Heart right ventricle (tissue), 16 donors: ENCODE measurements at regions not wholly inside any gene's neighbourhood (a gene's known extent, or its start where the extent isn't known, plus 50 kb on each side); places are given as distances from the start of the nearest gene placed in this dataset.
"Not testable (repeated sequence)": the region's sequence is repeated elsewhere in the genome, so short reads cannot be mapped to it uniquely, and the experiment has no call there.

Source experiments
- ATAC-seq, 8 donors: fragments of 200-7000 bp; cut with Tn5 transposase; one replicate each; pipeline ENCODE4 v1.9.1; 2020; ENCODE audit warnings: mild to moderate bottlenecking in 8 of 8, moderate library complexity in 8 of 8, moderate number of reproducible peaks in 1 of 8
- DNase-seq, 2 donors: peaks; one replicate each; pipeline ENCODE4 v3.0.0-alpha.2; 2020
- H3K27ac ChIP-seq, 10 donors: fragments of 200-600 bp; sonication (generic) in 2 of 10; one replicate each; pipeline versions ENCODE4 v1.5.0 to v1.8.0; 2020 to 2022; ENCODE audit warnings: mild to moderate bottlenecking in 3 of 10
- H3K27me3 ChIP-seq, 7 donors: fragments of 200-600 bp; one replicate each; pipeline ENCODE4 v1.8.0; 2021 to 2022; ENCODE audit warnings: mild to moderate bottlenecking in 2 of 7
- H3K36me3 ChIP-seq, 9 donors: fragments of 200-600 bp; sonication (generic) in 1 of 9; one replicate each; pipeline versions ENCODE4 v1.5.0 to v1.8.0; 2020 to 2022; ENCODE audit warnings: mild to moderate bottlenecking in 2 of 9
- H3K4me1 ChIP-seq, 9 donors: fragments of 200-600 bp; sonication (generic) in 1 of 9; one replicate each; pipeline versions ENCODE4 v1.5.0 to v1.8.0; 2020 to 2022; ENCODE audit warnings: mild to moderate bottlenecking in 4 of 9
- H3K4me3 ChIP-seq, 10 donors: fragments of 200-600 bp; sonication (generic) in 2 of 10; one replicate each; pipeline versions ENCODE4 v1.5.0 to v1.8.0; 2020 to 2022; ENCODE audit warnings: mild to moderate bottlenecking in 7 of 10, moderate library complexity in 2 of 10
- H3K9me3 ChIP-seq, 11 donors: fragments of 200-600 bp in 10 of 11; sonication (generic) in 2 of 11; one replicate each; pipeline versions ENCODE4 v1.5.0 to v1.8.0; 2013 to 2022; ENCODE audit warnings: mild to moderate bottlenecking in 2 of 11, control low read depth in 1 of 11, moderate library complexity in 1 of 11
- CTCF ChIP-seq, 9 donors: fragments of 200-600 bp; sonication (generic) in 2 of 9; IDR thresholded peaks; one replicate each; pipeline versions ENCODE4 v1.5.0 to v1.8.0; 2021 to 2022; ENCODE audit warnings: antibody characterized with exemption in 9 of 9, mild to moderate bottlenecking in 5 of 9, moderate library complexity in 1 of 9
- WGBS, 2 donors: extraction: QIAGEN DNeasy Blood & Tissue Kit; methylation state at CpG; one replicate each; pipeline ENCODE4 v1.1.7; 2013; ENCODE audit warnings: inconsistent platforms in 1 of 2; 5-methylcytosine and 5-hydroxymethylcytosine counted together
- intact Hi-C, 10 donors: fragments of 100-400 bp; cut with DNase I; formaldehyde crosslinking; loops; one replicate each; pipeline versions ENCODE4 v1.11.1 to v1.14.2; 2022
- donor health status: Arrhythmogenic right ventricular cardiomyopathy.
- donor health status: ischemic (EF 13 %, LVEDD 7.1; RV severe dilation, severe dysfunction).
- donor health status: healthy with polysubstance abuse.
- donor health status: DM: no; HTN: yes; CAD: no.
- donor health status: DM: no; HTN: no; CAD: no.
- donor health status: ischemic (EF 25% LVEDD 6.9; RV normal size, moderate dysfunction).
- donor health status: ischemic (EF 25% LVEDD 5.7; RV mildly dilated, moderate dysfunction).
- donor health status: healthy.
- donor health status: DM: yes; HTN: yes; CAD: no.
- donor health status: Ischemic cardiomyopathy.
- donor health status: ischemic (EF 35%, LVEDD 5.7; RV mildly dilated, moderate dysfunction).
- donor health status: nonischemic (EF 11% LVEDD 7.7; RV severe dilation, severe dysfunction).
- donor health status: DM: yes; HTN: yes; CAD: no.
- donor health status: PGD.
- donor health status: ischemic (EF 29% LVEDD 5.4; RV normal size, mild dysfunction).
- donor health status: nonischemic (EF 23%, LVEDD 6.1; RV moderate dilation, normal function).

GRCh38 chr7:12016439-12016838 lies 184.4 kb upstream of the THSD7A start:
- no peak for ATAC-seq
- Histone ChIP-seq H3K4me3 (no peak overlapping the region), H3K27ac (no peak overlapping the region), H3K27me3 (no peaks in the 10 kb centered on the region), H3K4me1 (no peaks in the 10 kb centered on the region), H3K9me3 (no peaks in the 10 kb centered on the region), H3K36me3 (no peaks in the 10 kb centered on the region)
- 77 to 79% methylated on average over 1 of the region's 1 CpG for WGBS, 2 donors
- intact Hi-C loops = loop anchor here in 1 of 10 donors (2.0 kb wide), 1 partner anchor 30 kb away; no protein-coding TSS in a partner anchor
- no peak for DNase-seq
- TF ChIP-seq CTCF (IDR thresholded peaks at IDR 0.05) = no peak

GRCh38 chr7:12017046-12017445 lies 185.0 kb upstream of the THSD7A start:
- intact Hi-C loops = loop anchor here in 1 of 10 donors (2.0 kb wide), 1 partner anchor 30 kb away; no protein-coding TSS in a partner anchor
- DNase-seq (no peak), ATAC-seq (no peak)
- H3K9me3 ChIP-seq = no peaks in the 10 kb centered on the region
- no peaks in the 10 kb centered on the region for H3K27me3 ChIP-seq
- no peaks in the 10 kb centered on the region for H3K4me1 ChIP-seq
- no peak for TF ChIP-seq CTCF (IDR thresholded peaks at IDR 0.05)
- H3K4me3 ChIP-seq = no peak overlapping the region
- H3K36me3 ChIP-seq = no peaks in the 10 kb centered on the region
- WGBS, 2 donors = 60 to 81% methylated on average over 1 of the region's 1 CpG
- no peak overlapping the region for H3K27ac ChIP-seq

GRCh38 chr7:12022011-12022410 lies 189.1 kb upstream of the TMEM106B start:
- ATAC-seq = not testable (repeated sequence)

GRCh38 chr7:12025246-12025645 lies 185.8 kb upstream of the TMEM106B start:
- H3K4me3 ChIP-seq = no peak overlapping the region
- intact Hi-C loops = no loop called here
- no peak overlapping the region for H3K27ac ChIP-seq
- no peaks in the 10 kb centered on the region for H3K4me1 ChIP-seq
- WGBS, 2 donors = 51 to 75% methylated on average over 1 of the region's 1 CpG
- no peaks in the 10 kb centered on the region for H3K27me3 ChIP-seq
- DNase-seq (no peak), ATAC-seq (no peak)
- H3K36me3 ChIP-seq = no peaks in the 10 kb centered on the region
- TF ChIP-seq CTCF (IDR thresholded peaks at IDR 0.05) = no peak
- H3K9me3 ChIP-seq = peaks cover 0 to 12% (median 0%) of the 10 kb centered on the region in 11 donors

More at GRCh38 chr7:12022011-12022410, 189.1 kb upstream of the TMEM106B start:
- H3K9me3 ChIP-seq = peaks cover 0 to 12% (median 0%) of the 10 kb centered on the region in 11 donors
- H3K27ac ChIP-seq, H3K4me3 ChIP-seq, H3K36me3 ChIP-seq, intact Hi-C loops, H3K27me3 ChIP-seq, H3K4me1 ChIP-seq, DNase-seq: not testable (repeated sequence)
- 60 to 62% methylated on average over 1 of the region's 1 CpG for WGBS, 2 donors

- ATAC-seq = no peak
- Histone ChIP-seq H3K36me3 (no peaks in the 10 kb centered on the region), H3K9me3 (peaks cover 0 to 12% (median 0%) of the 10 kb centered on the region in 11 donors), H3K4me1 (no peaks in the 10 kb centered on the region), H3K27ac (no peak overlapping the region), H3K4me3 (no peak overlapping the region), H3K27me3 (no peaks in the 10 kb centered on the region)
- WGBS, 2 donors = 83 to 94% methylated on average over 1 of the region's 1 CpG
- TF ChIP-seq CTCF (IDR thresholded peaks at IDR 0.05) = no peak
- DNase-seq = no peak
- intact Hi-C loops = no loop called here
Observed at GRCh38 chr7:12028508-12028907, 182.6 kb upstream of the TMEM106B start.
